ENCODE measurements at regions not wholly inside any gene's neighbourhood (a gene's known extent, or its start where the extent isn't known, plus 50 kb on each side); places are given as distances from the start of the nearest gene placed in this dataset. TPM values are rescaled to one million over a fixed set of nuclear protein-coding genes. Genes with fewer than 3 reads are reported as not detected.

- peak; percentile 98 for TF ChIP-seq REST (IDR thresholded peaks at IDR 0.05; ENCODE audit: borderline replicate concordance)
- TF ChIP-seq REST (CRISPR knock-in tag; IDR thresholded peaks at IDR 0.05; ENCODE audit: low read depth) = peak; percentile 96
- 0 out of 2 replicates have a peak, but pooled peaks have one; percentile 20 for TF ChIP-seq ZNF766 (CRISPR knock-in tag; conservative IDR thresholded peaks at IDR 0.05)
- TF ChIP-seq ZNF511 (CRISPR knock-in tag; IDR thresholded peaks at IDR 0.05) = peak; percentile 59; the same call in 1 of the 2 replicates
- peak; percentile 90 for TF ChIP-seq MIER1 (IDR thresholded peaks at IDR 0.05; ENCODE audit: low read depth)
These were observed 51.3 kb upstream of the GPR26 start (continued) for GRCh38 chr10:123614888-123615287.

Small RNA genes lying in the stretch of these regions (small RNA-seq; reads per million reads assigned to genes)
- gene AL160290.3 = not detected
